GM12892 (cell line): ENCODE measurements at regions not wholly inside any gene's neighbourhood (a gene's known extent, or its start where the extent isn't known, plus 50 kb on each side); places are given as distances from the start of the nearest gene placed in this dataset.

Source experiments
- POLR2A ChIP-seq: IDR thresholded peaks from 2 replicates; pipeline ENCODE4 v1.6.1; 2011; ENCODE audit warnings: low read depth, low read length, control low read depth
- TAF1 ChIP-seq: IDR thresholded peaks from 2 replicates; pipeline ENCODE4 v1.6.1; 2011; ENCODE audit warnings: low read depth, mild to moderate bottlenecking, control low read depth, low read length, borderline replicate concordance

DNA sequence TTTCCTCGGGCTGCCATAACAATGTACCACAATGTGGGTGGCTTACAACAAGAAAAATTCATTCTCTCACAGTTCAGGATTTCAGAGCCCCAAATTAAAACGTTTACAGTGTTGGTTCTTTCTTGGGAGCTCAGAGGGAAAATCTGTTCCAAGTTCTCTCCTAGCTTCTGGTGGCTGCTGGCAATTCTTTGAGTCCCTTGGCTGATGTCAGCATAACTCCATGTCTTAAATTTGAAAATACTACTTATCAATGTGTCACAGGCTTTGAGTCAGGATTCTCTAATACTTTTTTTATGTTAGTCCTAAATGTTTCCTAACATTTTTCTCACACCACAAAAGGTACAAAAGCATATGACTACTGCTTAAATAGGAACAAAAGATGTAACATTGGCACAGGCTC, 198.4 kb upstream of the ATXN7L3B start:
- TF ChIP-seq POLR2A, result no peak
- TF ChIP-seq TAF1, result no peak
